ENCODE measurements at regions not wholly inside any gene's neighbourhood (a gene's known extent, or its start where the extent isn't known, plus 50 kb on each side); places are given as distances from the start of the nearest gene placed in this dataset.

DNA sequence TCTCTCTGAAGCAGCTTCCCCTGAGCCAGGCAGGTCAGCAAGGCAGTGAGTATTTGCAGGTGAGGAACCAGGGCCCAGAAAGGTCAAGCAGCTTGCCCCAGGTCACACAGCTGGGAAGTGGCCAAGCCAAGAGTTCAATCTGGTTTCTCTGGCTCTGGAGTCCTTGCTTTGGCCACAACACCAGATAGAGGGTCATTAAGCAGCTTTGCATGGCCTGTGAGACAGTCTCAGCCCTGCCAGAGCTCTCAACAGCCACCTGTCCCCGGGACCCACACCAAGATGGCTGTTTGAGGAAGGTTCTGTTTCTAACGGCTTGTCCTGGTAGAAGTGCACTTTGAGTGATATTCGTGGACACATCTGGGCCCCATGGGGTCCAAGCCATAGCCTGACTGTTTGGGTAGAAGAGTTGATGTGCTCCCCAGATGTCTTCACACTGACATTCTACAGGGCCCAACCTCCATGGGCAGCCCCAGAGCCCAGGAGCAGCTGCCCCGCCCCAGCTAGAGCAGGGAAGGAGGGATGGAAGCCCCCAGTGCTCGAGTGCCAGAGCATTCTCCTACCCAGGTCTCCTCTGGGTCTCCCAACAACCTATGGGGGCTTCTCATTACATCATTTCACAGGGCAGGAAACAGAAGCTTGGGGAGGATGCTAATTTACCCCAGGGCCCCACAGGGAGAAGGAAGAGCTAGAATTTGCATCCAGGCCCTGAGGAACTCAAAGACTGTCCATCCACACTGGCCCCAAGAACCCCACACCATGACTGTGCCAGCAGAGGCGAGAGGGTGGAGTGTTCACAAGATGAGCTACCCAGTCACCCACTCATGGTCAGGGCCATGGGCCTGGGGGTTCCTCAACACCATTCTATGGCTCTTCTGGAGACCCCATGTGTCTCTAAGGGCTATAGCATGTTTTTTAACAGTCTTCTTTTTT lies 107.3 kb upstream of the CDH5 start:
- TF ChIP-seq CTCF (IDR thresholded peaks at IDR 0.05) (no peak), POLR2A (IDR thresholded peaks at IDR 0.05) (no peak)
